Hepatocyte (in vitro differentiated cells): ENCODE measurements at regions not wholly inside any gene's neighbourhood (a gene's known extent, or its start where the extent isn't known, plus 50 kb on each side); places are given as distances from the start of the nearest gene placed in this dataset.

ENCODE experiments used
- DNase-seq: peaks from one replicate; pipeline ENCODE4 v3.0.0-alpha.2; 2016; ENCODE audit warnings: low spot score
- H2AFZ ChIP-seq: fragments of 200-600 bp; sonication (generic); 2 replicates; pipeline ENCODE4 v1.6.0; 2016; ENCODE audit warnings: antibody characterized with exemption, mild to moderate bottlenecking
- H3K27ac ChIP-seq: fragments of 200-600 bp; sonication (generic); 2 replicates; pipeline ENCODE4 v1.5.1; 2016; ENCODE audit warnings: mild to moderate bottlenecking
- H3K27me3 ChIP-seq: fragments of 200-600 bp; sonication (generic); 2 replicates; pipeline ENCODE4 v1.6.1; 2016
- H3K36me3 ChIP-seq: fragments of 200-600 bp; sonication (generic); replicated peaks from 2 replicates; pipeline ENCODE4 v1.5.1; 2016; ENCODE audit warnings: low read depth; ENCODE audit not compliant: insufficient read depth
- H3K4me1 ChIP-seq: fragments of 200-600 bp; sonication (generic); 2 replicates; pipeline ENCODE4 v1.5.1; 2016; ENCODE audit warnings: mild to moderate bottlenecking, moderate library complexity; ENCODE audit not compliant: insufficient read depth
- H3K4me2 ChIP-seq: fragments of 200-600 bp; sonication (generic); 2 replicates; pipeline ENCODE4 v1.6.0; 2016
- H3K4me3 ChIP-seq: fragments of 200-600 bp; sonication (generic); 2 replicates; pipeline ENCODE4 v1.5.1; 2016; ENCODE audit warnings: mild to moderate bottlenecking
- H3K79me2 ChIP-seq: fragments of 200-600 bp; sonication (generic); 2 replicates; pipeline ENCODE4 v1.6.0; 2017; ENCODE audit warnings: mild to moderate bottlenecking
- H3K9me2 ChIP-seq: fragments of 200-600 bp; sonication (generic); replicated peaks from 2 replicates; pipeline ENCODE4 v1.6.0; 2017; ENCODE audit warnings: mild to moderate bottlenecking; ENCODE audit not compliant: insufficient read depth
- H3K9me3 ChIP-seq: fragments of 200-600 bp; sonication (generic); 2 replicates; pipeline ENCODE4 v1.5.1; 2016; ENCODE audit warnings: low read depth, mild to moderate bottlenecking
- H4K20me1 ChIP-seq: fragments of 200-600 bp; sonication (generic); 2 replicates; pipeline ENCODE4 v1.6.0; 2016; ENCODE audit warnings: mild to moderate bottlenecking; ENCODE audit not compliant: insufficient read depth, poor library complexity, severe bottlenecking
- EZH2 ChIP-seq: fragments of 200-600 bp; sonication (generic); IDR thresholded peaks from 2 replicates; pipeline ENCODE4 v1.6.1; 2016; ENCODE audit warnings: antibody characterized with exemption, mild to moderate bottlenecking, borderline replicate concordance
- EZH2phosphoT487 ChIP-seq: fragments of 200-600 bp; sonication (generic); IDR thresholded peaks from one replicate; pipeline ENCODE4 v1.6.1; 2018; ENCODE audit warnings: antibody characterized with exemption, mild to moderate bottlenecking, low read depth, moderate library complexity; ENCODE audit not compliant: unreplicated experiment, severe bottlenecking
- WGBS: methylation state at CpG from one replicate; pipeline ENCODE4 v1.1.6; 2016; ENCODE audit warnings: low lambda C conversion rate; ENCODE audit errors: missing lambda C conversion rate; 5-methylcytosine and 5-hydroxymethylcytosine counted together
- TF ChIP-seq, protein P1 (sequence below): fragments of 200-600 bp; sonication (generic); IDR thresholded peaks from 2 replicates; pipeline ENCODE4 v1.5.1; 2016; ENCODE audit warnings: antibody characterized with exemption, mild to moderate bottlenecking; ENCODE audit not compliant: poor library complexity

DNA sequence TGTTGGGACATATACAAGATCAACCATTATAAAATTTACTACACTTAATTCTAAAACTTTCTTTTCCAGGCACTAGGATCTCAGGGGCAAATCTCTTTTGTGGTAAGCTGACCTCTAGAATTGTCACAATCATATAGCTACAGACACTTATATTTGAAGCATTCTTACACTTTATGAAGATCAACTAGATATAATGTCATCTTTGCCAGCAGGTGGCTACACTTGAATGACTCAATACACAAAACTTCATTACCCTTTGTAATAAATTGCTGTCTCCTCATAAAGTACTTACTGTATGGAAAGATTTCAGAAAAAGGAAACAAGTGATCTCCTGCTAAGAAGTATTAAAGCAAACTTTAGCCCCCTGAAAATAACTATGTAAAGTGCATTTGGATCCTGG lies 77.8 kb downstream of the RDH14 start:
- Histone ChIP-seq H3K27me3 (no peaks in the 10 kb centered on the region), H3K4me1 (peaks cover 6% of the 10 kb centered on the region), H3K9me3 (no peaks in the 10 kb centered on the region), H3K9me2 (no peaks in the 10 kb centered on the region), H3K4me2 (no peak overlapping the region), H3K79me2 (no peaks in the 10 kb centered on the region), H3K4me3 (no peak overlapping the region), H2AFZ (no peak overlapping the region), H3K36me3 (no peaks in the 10 kb centered on the region), H4K20me1 (no peaks in the 10 kb centered on the region), H3K27ac (no peak overlapping the region)
- TF ChIP-seq, protein P1, sequence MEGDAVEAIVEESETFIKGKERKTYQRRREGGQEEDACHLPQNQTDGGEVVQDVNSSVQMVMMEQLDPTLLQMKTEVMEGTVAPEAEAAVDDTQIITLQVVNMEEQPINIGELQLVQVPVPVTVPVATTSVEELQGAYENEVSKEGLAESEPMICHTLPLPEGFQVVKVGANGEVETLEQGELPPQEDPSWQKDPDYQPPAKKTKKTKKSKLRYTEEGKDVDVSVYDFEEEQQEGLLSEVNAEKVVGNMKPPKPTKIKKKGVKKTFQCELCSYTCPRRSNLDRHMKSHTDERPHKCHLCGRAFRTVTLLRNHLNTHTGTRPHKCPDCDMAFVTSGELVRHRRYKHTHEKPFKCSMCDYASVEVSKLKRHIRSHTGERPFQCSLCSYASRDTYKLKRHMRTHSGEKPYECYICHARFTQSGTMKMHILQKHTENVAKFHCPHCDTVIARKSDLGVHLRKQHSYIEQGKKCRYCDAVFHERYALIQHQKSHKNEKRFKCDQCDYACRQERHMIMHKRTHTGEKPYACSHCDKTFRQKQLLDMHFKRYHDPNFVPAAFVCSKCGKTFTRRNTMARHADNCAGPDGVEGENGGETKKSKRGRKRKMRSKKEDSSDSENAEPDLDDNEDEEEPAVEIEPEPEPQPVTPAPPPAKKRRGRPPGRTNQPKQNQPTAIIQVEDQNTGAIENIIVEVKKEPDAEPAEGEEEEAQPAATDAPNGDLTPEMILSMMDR: peak; percentile 9
- TF ChIP-seq EZH2phosphoT487: no peak
- no peak for DNase-seq

DNA sequence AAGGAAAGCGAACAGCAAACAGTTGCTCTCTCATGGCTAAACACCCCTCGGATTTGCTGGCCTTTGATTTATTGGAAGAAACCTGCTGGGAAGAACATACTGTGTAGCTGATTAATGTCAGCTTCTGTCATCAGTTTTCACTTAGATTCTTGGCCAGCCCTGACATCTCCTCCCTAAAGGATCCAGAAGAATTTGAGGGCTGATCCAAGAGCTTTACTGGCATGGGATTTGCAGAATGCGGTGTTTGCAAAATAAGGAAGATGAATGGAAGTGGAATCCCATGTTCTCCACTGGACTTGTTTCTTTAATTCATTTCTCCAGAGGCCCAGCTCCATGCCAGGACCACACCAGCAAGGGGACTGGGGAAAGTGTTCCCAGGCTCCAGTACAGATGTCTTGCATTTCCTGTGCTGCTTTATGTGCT lies 80.5 kb downstream of the RDH14 start:
- Histone ChIP-seq H2AFZ (no peak overlapping the region), H3K4me2 (no peak overlapping the region), H3K4me1 (peaks cover 3% of the 10 kb centered on the region), H3K27ac (peak overlapping the region; percentile 8), H3K4me3 (no peak overlapping the region), H4K20me1 (no peaks in the 10 kb centered on the region), H3K27me3 (no peaks in the 10 kb centered on the region), H3K9me2 (no peaks in the 10 kb centered on the region), H3K36me3 (no peaks in the 10 kb centered on the region), H3K9me3 (no peaks in the 10 kb centered on the region), H3K79me2 (no peaks in the 10 kb centered on the region)
- WGBS: 58% methylated on average over 3 of the region's 3 CpGs
- TF ChIP-seq, protein P1: no peak
- TF ChIP-seq EZH2: no peak
- no peak for TF ChIP-seq EZH2phosphoT487
- DNase-seq: peak; percentile 14

DNA sequence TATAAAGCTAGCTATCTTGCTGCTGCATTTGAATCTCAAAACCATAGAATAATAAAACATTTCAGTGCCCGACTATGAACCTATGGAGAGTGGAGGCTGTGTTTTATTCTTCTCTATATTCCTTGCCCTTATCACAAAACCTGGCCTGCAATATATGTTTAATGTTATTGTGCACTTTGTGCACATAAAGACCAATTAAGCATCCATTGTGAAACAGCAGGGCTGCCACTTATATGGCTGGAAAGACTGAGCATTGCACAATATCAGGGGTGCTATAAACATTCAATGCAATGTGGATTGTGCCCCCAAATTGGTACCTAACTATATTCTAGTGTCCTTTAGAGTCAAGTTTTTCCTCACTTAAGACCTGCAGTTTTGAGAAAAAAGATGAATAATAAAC lies 83.2 kb downstream of the RDH14 start:
- Histone ChIP-seq H3K4me3 (no peak overlapping the region), H3K9me3 (no peaks in the 10 kb centered on the region), H3K27me3 (no peaks in the 10 kb centered on the region), H4K20me1 (no peaks in the 10 kb centered on the region), H3K9me2 (no peaks in the 10 kb centered on the region), H3K4me2 (no peak overlapping the region), H3K4me1 (peaks cover 8% of the 10 kb centered on the region), H3K79me2 (no peaks in the 10 kb centered on the region), H3K27ac (no peak overlapping the region), H2AFZ (no peak overlapping the region), H3K36me3 (no peaks in the 10 kb centered on the region)
- WGBS: 60% methylated on average over 1 of the region's 1 CpG
- TF ChIP-seq EZH2 (no peak), EZH2phosphoT487 (no peak)
- TF ChIP-seq, protein P1: no peak
- no peak for DNase-seq

DNA sequence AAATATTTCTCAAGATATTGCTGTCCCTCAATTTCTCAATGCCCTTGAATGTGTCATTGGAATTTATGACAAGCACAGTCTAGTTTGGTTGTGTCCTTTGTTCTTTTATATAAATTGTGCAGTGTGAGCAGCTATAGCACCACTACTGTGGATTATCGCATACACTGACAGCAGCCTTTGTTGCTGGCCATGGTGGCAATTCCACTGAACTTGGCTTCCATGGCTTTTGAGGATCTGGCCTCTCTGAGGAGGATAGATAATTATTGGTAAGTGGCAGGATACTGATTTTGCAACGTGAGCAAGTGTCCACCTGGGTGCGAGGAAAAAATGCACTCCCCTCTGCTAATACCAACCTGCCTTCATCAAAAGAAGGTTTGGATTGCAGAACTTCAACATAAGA lies 84.0 kb downstream of the RDH14 start:
- H3K4me2 ChIP-seq: no peak overlapping the region
- no peaks in the 10 kb centered on the region for H3K9me3 ChIP-seq
- no peaks in the 10 kb centered on the region for H4K20me1 ChIP-seq
- no peak overlapping the region for H3K27ac ChIP-seq
- H3K4me1 ChIP-seq: peaks cover 8% of the 10 kb centered on the region
- no peak for DNase-seq
- no peaks in the 10 kb centered on the region for H3K79me2 ChIP-seq
- TF ChIP-seq EZH2phosphoT487 (no peak), EZH2 (no peak)
- TF ChIP-seq, protein P1: no peak
- H3K4me3 ChIP-seq: no peak overlapping the region
- no peaks in the 10 kb centered on the region for H3K36me3 ChIP-seq
- WGBS: 92% methylated on average over 3 of the region's 3 CpGs
- no peaks in the 10 kb centered on the region for H3K9me2 ChIP-seq
- no peak overlapping the region for H2AFZ ChIP-seq
- H3K27me3 ChIP-seq: no peaks in the 10 kb centered on the region
